ENCODE measurements at regions not wholly inside any gene's neighbourhood (a gene's known extent, or its start where the extent isn't known, plus 50 kb on each side); places are given as distances from the start of the nearest gene placed in this dataset.

DNA sequence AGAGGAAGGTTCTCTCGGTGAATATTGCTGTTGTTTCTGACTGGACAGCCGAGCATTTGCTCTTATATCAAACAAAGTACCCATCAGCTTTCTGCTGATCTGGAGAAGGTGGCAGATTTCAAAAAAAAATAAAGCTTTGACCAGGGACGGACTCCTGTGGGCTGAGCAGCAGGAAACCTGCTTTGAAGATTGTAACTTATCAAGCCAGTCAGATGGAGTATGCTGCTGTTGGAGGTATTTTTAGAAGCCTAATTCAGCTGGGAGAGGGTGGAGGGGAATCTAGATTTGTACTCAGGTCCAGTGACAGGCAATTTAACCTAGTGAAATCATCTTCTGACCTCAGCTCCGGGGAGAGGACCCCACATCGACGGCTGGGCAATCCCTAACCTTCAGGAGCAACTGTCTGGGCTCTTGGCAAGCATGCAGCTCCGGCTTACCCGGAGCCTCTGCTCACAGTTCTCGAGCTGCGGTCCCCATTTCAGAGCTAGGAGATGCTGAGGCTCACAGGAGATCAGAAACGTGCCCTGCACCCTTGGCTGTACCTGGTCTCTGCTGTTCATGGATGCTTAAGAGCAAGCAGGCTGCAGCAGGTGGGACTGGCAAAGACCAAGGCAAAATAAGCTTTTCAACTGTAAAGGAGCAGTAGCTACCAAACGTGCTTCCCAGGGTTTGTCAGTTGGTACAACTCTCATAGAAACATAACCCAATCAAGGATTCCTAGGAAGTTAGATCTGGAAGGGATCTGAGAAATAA is 89.3 kb upstream of the ST8SIA2 start:
- no peak for DNase-seq

DNA sequence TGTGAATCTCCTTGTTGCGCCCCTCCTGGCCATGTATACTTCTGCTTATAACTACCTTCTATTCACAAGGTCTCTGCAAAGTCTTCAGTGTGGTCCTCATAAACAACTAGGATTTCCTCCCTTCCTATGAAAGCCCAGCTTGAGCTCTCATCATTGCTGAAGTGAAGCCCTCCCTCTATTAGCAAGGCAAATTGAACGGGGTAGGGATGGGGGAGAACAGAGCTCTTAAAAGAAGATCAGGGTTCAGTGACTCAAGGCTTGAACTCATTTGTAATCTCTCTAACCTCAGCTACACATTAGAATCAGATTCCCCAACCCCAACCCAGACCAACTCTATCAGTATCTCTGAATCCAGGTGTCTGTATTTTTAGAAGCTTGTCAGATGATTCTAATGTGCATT is 88.3 kb upstream of the ST8SIA2 start:
- no peak for DNase-seq

DNA sequence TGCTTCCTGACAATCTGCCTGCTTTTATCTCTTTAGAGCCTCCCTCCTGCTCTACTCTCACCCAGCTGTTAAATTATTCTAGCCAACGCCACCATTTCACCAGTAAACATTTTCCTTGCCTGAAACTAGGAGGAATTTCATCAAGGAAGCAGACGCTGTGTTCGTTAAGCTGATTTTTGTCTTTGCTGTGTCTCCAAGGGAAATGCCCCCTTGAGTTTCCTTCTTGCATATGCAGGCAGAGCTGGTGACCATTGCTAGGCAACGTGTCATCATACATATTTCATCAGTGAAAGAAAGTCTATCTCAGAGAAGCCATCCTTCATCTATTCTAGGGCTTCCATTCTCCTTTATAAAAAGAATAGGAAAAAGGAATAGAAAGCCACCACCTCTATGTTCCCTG is 87.0 kb upstream of the ST8SIA2 start:
- peak in 3 of 56 donors; percentile 4 to 23 (median 5) for DNase-seq

DNA sequence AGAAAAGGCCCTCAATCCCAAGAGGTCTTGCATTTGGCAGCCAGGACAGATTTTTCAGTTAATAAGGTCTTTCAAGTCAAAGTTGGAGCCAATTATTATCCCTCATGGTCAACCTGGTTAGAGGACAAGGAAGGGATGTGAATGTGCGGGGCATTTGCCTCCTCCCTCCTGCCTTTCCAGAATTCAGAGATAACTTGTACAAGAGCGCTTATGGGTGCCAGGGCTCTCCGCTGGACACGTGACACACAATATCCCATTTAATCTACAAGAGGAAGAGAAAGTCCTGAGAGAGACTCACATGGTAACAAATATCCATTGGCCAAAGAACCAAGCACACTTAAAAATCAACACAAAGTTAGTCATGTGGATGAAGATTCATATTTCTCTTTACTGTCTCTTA is 78.5 kb upstream of the ST8SIA2 start:
- DNase-seq = no peak

DNA sequence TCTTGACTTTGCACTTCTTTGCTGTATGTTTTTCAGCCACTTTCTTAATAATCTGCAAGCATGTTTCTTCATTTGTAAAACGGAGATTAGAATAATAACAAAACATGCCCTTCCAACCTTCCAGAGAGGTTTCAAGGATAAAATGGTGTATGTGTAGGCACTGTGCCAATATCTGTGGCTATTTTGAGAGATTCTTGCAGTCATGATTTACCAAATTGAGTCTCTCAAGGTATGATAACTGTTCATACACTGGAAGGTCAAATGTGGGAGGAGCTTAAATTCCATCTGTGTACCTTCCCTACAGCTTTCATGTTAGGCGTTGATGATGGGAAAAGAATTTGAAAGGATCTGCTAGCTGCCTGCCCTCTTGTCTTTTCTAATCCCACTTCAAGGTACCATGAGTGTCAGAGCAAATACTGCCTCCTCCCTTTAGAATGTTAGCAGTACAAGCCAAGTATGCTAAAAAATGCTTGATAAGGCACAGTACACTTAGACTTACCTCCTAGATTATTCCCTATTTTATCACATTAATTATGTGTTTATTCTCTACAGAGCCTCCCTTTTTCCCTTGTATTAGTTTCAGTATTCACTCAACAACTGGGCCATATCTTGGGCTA is 78.0 kb upstream of the ST8SIA2 start:
- DNase-seq = no peak

DNA sequence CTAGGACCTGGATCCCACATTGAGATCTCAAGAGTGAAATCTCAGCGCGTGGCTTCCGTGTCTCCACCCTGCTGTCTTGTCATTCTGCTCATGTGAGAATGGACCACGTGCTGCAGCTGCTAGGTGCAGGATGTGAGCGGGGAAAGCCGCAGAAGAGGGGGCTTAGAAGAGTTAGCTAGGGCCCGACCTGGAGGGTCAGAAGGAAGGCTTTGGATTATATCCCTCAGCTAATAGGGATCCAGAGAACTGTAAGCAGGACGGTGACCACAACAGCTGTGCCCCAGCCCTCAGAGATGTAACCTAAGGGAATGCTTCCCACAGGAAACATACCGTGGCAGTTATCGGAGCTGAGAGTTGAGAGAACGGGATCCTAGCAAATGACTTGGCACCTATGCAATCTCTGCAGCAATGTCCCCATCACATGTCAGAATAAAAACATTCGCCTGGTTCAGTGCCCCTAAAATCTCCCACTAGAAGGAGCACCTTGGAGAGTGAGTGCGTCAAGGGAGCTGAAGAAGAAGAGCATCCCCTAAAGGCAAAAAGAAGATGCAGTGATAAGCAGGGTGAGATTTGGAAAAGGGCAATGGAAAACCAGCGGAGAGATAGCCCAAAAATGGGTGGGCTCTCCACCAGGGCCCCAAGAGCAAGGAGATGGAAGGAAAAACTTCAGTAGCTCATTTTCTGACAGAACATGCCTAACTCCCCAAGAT is 76.9 kb upstream of the ST8SIA2 start:
- DNase-seq = no peak

DNA sequence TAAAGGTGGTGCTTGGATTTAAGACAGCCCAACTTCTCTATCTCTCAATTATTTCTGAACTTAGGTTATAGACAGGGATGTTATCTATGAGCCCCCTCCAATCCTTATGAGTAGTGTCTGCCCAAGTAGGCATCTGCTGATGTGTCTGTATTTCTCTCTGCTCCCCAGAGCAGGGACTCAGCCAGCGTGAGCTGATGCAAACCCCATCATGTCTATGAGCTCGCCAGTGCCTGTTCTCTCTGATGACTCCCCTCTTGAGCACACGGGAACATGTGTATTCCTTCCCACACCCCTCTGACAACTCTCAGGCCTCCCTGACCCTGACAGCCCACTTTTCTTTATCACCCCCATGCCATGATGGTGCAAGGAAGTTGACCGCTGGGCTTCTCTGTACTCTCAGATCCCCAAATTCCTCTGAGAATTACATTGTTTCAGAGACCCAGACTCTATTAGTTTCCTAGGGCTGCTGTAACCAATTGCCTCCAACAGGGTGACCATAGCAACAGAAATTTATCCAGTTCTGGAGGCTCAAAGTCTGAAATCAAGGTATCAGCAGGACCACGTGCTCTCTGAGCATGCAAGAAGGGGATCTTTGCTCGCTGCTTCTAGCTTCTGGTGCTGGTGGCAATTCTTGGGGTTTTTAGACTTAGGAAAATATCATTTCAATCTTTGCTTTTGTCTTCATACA is 73.5 kb upstream of the ST8SIA2 start:
- no peak for DNase-seq

DNA sequence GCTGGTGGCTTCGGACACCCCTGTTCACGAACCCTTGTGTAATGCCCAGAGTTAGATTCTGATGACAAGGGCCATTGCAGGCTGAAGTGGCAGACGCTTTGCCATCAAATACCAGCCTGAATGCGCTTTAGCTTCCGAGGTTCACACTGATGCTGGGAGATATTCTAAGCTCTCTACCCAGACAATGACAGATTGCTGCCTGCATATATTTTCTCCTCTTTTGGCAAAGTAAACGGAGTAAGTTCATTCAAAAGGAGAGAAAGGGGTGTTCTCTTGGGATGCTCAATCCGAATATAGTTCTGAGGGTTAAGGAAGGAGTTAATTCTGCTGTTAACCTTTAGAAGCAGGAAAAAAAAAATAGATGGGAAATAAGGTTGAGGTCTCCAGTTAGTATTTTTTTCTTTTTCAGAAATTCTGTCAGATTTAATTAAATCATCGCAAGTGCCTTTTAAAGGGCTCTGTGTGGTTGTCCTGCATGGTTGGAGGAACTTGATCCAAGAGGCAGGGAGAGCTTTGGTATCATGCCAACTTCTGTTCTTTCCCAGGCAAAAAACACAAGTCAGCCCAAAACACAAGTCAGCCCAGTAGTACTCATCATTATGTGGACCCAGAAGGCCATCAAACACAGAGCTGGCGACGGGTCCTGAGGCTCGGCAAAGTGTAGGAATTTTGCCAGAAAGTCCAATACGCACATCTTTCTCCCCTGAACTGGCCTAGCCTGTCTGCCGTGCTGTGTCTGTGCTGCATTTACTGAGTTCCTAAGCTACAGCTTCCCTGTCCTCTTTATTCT is 70.9 kb upstream of the ST8SIA2 start:
- DNase-seq = peak in 15 of 56 donors; percentile 2 to 24 (median 6)

DNA sequence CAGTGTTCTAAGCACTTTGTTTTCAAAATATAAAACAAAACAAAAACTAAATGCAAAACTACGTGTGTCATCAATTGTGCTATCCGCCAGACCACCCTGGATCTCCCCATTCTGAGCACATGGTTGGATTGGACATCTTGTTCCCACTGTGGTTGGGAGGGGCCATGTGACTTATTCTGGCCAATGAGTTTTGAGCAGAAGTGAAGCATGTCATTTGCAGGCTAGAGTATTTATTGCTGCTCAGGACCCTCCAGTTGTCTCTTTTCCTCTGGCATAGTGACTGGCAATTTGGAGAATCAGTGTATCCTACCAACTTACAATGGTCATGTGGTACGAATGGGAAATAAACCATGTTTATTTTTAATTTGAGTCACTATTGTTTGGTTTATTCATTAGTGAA is 70.2 kb upstream of the ST8SIA2 start:
- DNase-seq = no peak

DNA sequence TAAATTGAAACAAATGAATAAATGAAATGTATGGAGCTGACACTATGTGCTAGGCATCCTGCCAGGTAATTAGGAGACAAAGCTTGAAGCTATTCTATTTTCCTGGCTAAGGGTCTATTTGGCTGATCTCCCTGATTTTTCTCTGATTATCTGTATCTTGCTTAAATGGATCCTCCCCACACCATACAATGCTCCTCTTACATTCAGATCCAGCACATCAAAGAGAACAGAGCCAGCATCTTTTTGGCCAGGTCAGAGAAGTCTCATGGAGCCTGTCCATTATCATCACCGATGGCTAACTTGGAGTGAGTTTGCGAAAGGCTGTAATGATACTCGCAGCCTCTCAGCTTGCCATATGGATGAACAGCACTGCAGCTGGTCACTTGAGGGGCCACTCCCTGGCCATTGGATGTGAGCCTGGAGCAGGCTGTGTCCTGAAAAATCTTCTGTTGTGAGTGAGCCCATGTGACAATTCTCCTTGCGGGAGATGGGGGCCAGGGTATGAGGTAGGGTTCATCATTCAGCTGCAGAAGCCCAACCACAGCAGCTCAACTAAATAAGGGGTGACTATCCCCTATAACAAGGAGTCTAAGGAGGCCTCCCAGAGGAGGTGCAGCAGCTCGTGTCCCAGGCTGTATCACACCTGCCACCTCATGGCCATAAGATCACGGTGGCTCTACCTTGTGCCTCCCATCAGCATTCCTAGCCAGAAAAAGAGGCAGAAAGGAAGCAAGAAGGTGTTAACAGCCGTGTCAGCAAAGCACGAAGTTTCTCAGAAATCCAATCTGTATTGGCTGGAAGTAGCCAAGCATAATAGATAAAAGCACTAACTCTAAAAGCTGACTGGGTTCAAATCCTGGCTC is 69.3 kb upstream of the ST8SIA2 start:
- DNase-seq = no peak

DNA sequence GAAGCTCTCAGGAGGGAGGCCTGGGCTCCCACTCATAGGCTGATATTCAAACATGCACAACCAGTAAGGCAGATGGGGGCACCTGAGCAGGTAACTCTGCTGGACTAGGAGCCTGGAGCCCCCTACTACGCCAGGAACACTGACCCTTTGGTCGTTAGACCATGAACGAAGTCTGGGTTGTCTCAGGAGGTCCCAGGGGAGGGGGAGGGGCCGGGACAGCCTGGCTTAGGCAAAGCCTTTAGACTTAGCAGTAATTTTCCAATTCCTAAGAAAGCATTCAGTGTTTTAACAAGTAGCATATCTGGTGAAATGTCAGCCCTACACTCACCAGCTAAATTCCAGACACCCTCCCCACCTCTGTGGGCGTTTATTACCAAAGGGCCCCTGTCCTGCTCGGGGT is 67.4 kb upstream of the ST8SIA2 start:
- DNase-seq = no peak

DNA sequence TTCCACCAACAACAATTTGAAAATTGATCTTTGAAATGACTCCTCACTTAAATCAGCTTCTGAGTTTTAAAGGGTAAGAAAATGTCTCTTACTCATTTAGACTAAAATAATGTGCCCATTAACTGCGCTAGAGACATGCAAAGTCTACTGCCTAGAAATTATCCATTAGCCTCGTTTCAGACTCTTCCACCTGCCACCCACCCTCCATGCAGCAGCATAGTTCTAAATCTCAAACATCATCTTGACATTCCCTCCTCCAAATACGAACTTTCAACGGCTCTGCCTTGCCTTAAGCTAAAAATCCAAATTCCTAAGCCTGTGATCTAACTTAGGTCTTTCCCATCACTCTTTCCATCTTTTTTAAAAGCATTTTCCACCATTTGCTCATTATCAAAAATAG is 66.6 kb upstream of the ST8SIA2 start:
- DNase-seq = peak in 17 of 56 donors; percentile 4 to 66 (median 31)

DNA sequence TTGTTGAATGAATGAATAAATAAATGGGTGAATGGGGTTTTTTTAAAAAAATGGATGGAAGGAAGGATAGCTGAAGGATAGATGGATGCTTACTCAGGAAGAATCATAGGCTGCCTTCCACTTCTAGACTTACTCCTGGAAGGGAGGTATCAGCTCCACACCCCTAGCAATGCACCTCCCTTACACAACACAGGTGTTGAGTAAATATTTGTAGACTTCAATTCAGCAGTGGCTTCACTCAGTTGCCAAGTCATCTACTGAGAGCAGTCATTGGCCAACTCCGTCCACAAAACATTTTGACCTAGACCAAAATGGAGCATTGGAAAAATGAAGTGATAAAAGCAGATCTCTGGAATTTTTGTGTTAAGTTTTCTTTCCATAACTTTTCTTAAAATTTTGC is 65.5 kb upstream of the ST8SIA2 start:
- no peak for DNase-seq

DNA sequence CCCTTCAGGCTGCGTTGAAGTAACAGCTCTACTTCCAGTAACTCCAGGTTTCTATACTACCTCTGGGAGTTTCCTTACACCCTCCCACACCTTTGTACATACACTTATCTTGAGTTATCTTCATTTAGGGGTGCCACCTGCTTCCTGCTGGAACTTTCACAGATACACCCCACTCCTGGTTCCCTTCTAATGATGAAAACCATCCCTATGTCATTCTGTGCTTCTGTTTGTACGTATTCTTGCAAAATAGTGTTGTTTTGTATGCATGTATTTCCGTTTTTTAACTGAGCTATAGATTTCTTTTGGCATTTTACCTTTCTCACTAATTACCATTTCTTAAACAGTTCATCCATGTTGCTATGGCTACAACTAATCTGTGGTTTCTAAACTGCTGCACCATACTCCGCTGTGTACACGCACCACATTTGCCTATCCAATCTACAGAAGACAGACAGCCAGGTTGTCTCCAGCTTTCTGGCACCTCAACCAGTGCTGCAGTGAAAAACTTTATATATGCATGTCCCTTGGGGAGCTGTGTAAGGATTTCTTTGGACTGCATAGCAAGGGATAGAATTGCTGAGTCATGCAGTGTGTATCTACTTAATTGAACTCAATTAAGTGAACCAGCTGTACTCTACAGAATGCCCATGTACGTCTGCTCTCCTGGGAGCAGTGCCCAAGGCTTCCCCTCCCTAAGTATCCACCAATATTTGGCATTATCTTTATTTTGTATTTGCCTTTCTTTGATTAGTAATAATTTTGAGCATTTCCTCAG is 61.4 kb upstream of the ST8SIA2 start:
- no peak for DNase-seq

DNA sequence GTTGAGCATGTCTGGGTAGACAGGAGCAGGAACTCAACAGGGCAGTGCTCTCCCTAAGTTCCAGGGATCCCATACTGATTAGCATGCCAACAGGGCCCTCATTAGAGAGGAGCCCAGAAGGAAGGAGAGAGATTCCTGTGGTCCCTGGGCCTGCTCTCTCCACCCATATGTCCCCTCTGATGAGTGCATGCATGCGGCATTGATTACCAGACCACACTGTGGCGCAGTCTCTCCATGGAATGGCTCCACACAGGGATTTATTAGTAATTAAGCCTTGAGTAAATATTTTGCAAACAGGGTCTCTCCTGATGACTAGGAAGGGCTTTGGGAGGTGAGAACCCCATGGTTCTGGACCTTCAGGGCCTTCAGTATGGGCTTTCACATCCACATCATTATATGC is 60.0 kb upstream of the ST8SIA2 start:
- DNase-seq = no peak

DNA sequence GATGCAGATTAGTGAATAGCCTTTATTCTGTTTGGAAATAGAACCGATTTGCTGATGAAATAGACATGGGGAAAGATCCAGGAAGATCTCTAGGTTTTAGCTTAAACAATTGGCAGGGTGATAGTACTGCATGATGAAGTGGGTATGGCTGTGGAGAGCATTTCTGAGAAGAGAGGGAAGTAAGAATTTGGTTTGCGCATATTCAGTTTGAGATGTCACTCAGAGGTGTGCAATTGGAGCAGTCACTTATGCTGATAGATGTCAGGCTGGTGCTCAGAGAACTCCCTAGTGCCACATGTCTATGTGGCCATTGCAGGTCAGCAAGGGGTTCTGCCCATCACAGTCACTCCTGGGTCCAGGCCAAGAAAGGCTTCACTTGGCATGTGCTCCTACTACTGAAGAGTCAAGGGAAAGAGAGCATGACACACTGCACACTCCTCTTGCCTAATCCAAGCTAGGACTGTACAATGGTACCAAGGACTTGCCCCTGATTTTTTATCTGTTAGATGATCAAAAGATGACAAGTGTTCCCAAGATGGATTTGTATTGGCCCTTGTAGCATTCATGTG is 57.2 kb upstream of the ST8SIA2 start:
- no peak for DNase-seq

DNA sequence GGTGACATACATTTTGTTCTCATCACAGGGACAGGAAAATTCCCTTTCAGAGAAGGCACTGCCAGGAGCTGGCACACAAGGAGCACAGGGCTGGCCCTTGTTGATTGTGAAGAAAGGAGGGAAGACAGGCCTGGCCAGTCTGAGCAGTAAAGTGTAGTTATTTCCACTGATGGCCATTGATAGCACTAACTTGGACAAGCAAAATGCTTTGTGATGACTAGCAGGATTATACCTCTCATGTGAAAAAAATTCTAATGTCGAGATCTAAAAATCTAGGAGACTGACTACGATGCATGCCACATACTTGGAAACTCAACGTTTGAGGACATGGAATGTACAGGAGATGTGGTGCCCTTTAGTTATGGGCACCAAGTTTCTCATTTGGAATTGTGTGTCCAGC is 54.3 kb upstream of the ST8SIA2 start:
- DNase-seq = no peak

All from nucleus accumbens (tissue), 56 donors.